HFFc6 (cell line): ENCODE measurements at regions not wholly inside any gene's neighbourhood (a gene's known extent, or its start where the extent isn't known, plus 50 kb on each side); places are given as distances from the start of the nearest gene placed in this dataset.

Source experiments
- DNase-seq: peaks from one replicate; pipeline ENCODE4 v3.0.0-alpha.2; 2018
- H3K27ac Mint-ChIP-seq: 2 replicates; pipeline ENCODE4 v1.8.0; 2020; ENCODE audit warnings: mild to moderate bottlenecking, mixed read lengths
- H3K27me3 Mint-ChIP-seq: 2 replicates; pipeline ENCODE4 v1.8.0; 2021; ENCODE audit warnings: mild to moderate bottlenecking, moderate library complexity, mixed read lengths; ENCODE audit not compliant: insufficient read depth
- H3K36me3 Mint-ChIP-seq: 2 replicates; pipeline ENCODE4 v1.8.0; 2021; ENCODE audit warnings: low read depth, mixed read lengths
- H3K4me1 Mint-ChIP-seq: 2 replicates; pipeline ENCODE4 v1.8.0; 2020; ENCODE audit warnings: low read depth, mixed read lengths
- H3K4me3 Mint-ChIP-seq: 2 replicates; pipeline ENCODE4 v1.8.0; 2020; ENCODE audit warnings: mild to moderate bottlenecking, moderate library complexity, mixed read lengths
- H3K9me3 Mint-ChIP-seq: 2 replicates; pipeline ENCODE4 v1.8.0; 2020; ENCODE audit warnings: mild to moderate bottlenecking, mixed read lengths
- CTCF ChIP-seq: fragments of 200-600 bp; sonication (generic); IDR thresholded peaks from 2 replicates; pipeline ENCODE4 v1.5.0; 2021; ENCODE audit warnings: antibody characterized with exemption, mild to moderate bottlenecking

- Mint-ChIP-seq H3K27me3 (no peaks in the 10 kb centered on the region), H3K9me3 (no peaks in the 10 kb centered on the region), H3K36me3 (no peaks in the 10 kb centered on the region), H3K27ac (peak overlapping the region; percentile 42), H3K4me3 (peak overlapping the region; percentile 23; the same call in 1 of the 2 replicates), H3K4me1 (peaks cover 32% of the 10 kb centered on the region)
- TF ChIP-seq CTCF: no peak
- peak; percentile 66 for DNase-seq
Measured at GRCh38 chr2:66929632-66930338, 467.3 kb upstream of the ETAA1 start.

- H3K36me3 Mint-ChIP-seq: no peaks in the 10 kb centered on the region
- no peaks in the 10 kb centered on the region for H3K9me3 Mint-ChIP-seq
- peak overlapping the region; percentile 23; the same call in 1 of the 2 replicates for H3K4me3 Mint-ChIP-seq
- no peaks in the 10 kb centered on the region for H3K27me3 Mint-ChIP-seq
- peak overlapping the region; percentile 42 for H3K27ac Mint-ChIP-seq
- no peak for TF ChIP-seq CTCF
- H3K4me1 Mint-ChIP-seq: peaks cover 24% of the 10 kb centered on the region
- DNase-seq: no peak
Measured at GRCh38 chr2:66930339-66931220, 466.6 kb upstream of the ETAA1 start.

- Mint-ChIP-seq H3K9me3 (peaks cover 8% of the 10 kb centered on the region; the same call in 1 of the 2 replicates), H3K36me3 (peaks cover 8% of the 10 kb centered on the region; the same call in 1 of the 2 replicates), H3K4me1 (0 out of 2 replicates have a peak, but pooled peaks cover 5% of the 10 kb centered on the region), H3K4me3 (no peak overlapping the region), H3K27ac (no peak overlapping the region), H3K27me3 (no peaks in the 10 kb centered on the region; the same call in 1 of the 2 replicates)
- DNase-seq: no peak
- TF ChIP-seq CTCF: no peak
Measured at GRCh38 chr2:66938471-66938967, 458.6 kb upstream of the ETAA1 start.

GRCh38 chr2:66940080-66940479, 457.1 kb upstream of the ETAA1 start:
- DNase-seq: no peak
- Mint-ChIP-seq H3K4me3 (no peak overlapping the region), H3K36me3 (peaks cover 8% of the 10 kb centered on the region; the same call in 1 of the 2 replicates), H3K9me3 (peaks cover 8% of the 10 kb centered on the region; the same call in 1 of the 2 replicates), H3K4me1 (0 out of 2 replicates have a peak, but pooled peaks cover 5% of the 10 kb centered on the region), H3K27me3 (no peaks in the 10 kb centered on the region; the same call in 1 of the 2 replicates), H3K27ac (no peak overlapping the region)
- TF ChIP-seq CTCF: no peak

- Mint-ChIP-seq H3K4me3 (no peak overlapping the region), H3K9me3 (no peaks in the 10 kb centered on the region), H3K4me1 (peaks cover 6% of the 10 kb centered on the region; the same call in 1 of the 2 replicates), H3K36me3 (no peaks in the 10 kb centered on the region), H3K27me3 (no peaks in the 10 kb centered on the region; the same call in 1 of the 2 replicates), H3K27ac (no peak overlapping the region)
- TF ChIP-seq CTCF: no peak
- no peak for DNase-seq
Measured at GRCh38 chr2:66948234-66948633, 448.9 kb upstream of the ETAA1 start.
